Activated CD8-positive, alpha-beta memory T cell treated with anti-CD3 and anti-CD28 coated beads, Interleukin-2, amount 50 U/mL, for 24 hours (primary cell): ENCODE measurements at regions not wholly inside any gene's neighbourhood (a gene's known extent, or its start where the extent isn't known, plus 50 kb on each side); places are given as distances from the start of the nearest gene placed in this dataset.

Experiments used
- DNase-seq: peaks from one replicate; pipeline ENCODE4 v3.0.0-alpha.2; 2020; ENCODE audit errors: extremely low read depth

- no peak for DNase-seq
These were observed 50.0 kb upstream of the DOCK9 start for GRCh38 chr13:99027661-99028425.

GRCh38 chr13:99028890-99029289, 51.0 kb upstream of the DOCK9 start:
- DNase-seq: no peak

GRCh38 chr13:99029576-99029975, 51.7 kb upstream of the DOCK9 start:
- DNase-seq: no peak

- no peak for DNase-seq
These were observed 52.5 kb upstream of the DOCK9 start for GRCh38 chr13:99030326-99030725.

GRCh38 chr13:99031832-99032231, 54.0 kb upstream of the DOCK9 start:
- DNase-seq: no peak

GRCh38 chr13:99033814-99034213, 56.0 kb upstream of the DOCK9 start:
- no peak for DNase-seq

- DNase-seq: no peak
These were observed 56.6 kb upstream of the DOCK9 start for GRCh38 chr13:99034333-99035085.

GRCh38 chr13:99035715-99036114, 57.9 kb upstream of the DOCK9 start:
- DNase-seq: no peak

- no peak for DNase-seq
These were observed 59.9 kb upstream of the DOCK9 start for GRCh38 chr13:99037756-99038155.

GRCh38 chr13:99039718-99040280, 61.9 kb upstream of the DOCK9 start:
- DNase-seq: no peak

GRCh38 chr13:99040536-99041131, 62.8 kb upstream of the DOCK9 start:
- no peak for DNase-seq

GRCh38 chr13:99041337-99041736, 63.5 kb upstream of the DOCK9 start:
- DNase-seq: no peak

GRCh38 chr13:99041788-99042187, 63.9 kb upstream of the DOCK9 start:
- no peak for DNase-seq

GRCh38 chr13:99042521-99043250, 64.8 kb upstream of the DOCK9 start:
- DNase-seq: no peak

- DNase-seq: no peak
These were observed 66.0 kb upstream of the DOCK9 start for GRCh38 chr13:99043831-99044231.

GRCh38 chr13:99044764-99045163, 66.9 kb upstream of the DOCK9 start:
- no peak for DNase-seq

GRCh38 chr13:99045396-99045795, 67.5 kb upstream of the DOCK9 start:
- no peak for DNase-seq

GRCh38 chr13:99046851-99047250, 69.0 kb upstream of the DOCK9 start:
- no peak for DNase-seq

GRCh38 chr13:99050983-99051488, 73.2 kb upstream of the DOCK9 start:
- no peak for DNase-seq

- DNase-seq: no peak
These were observed 74.0 kb upstream of the DOCK9 start for GRCh38 chr13:99051768-99052455.

- DNase-seq: no peak
These were observed 75.9 kb upstream of the DOCK9 start for GRCh38 chr13:99053636-99054233.
